Chondrocyte (in vitro differentiated cells): ENCODE measurements at regions not wholly inside any gene's neighbourhood (a gene's known extent, or its start where the extent isn't known, plus 50 kb on each side); places are given as distances from the start of the nearest gene placed in this dataset.
"Not testable (repeated sequence)": the region's sequence is repeated elsewhere in the genome, so short reads cannot be mapped to it uniquely, and the experiment has no call there.

Experiments
- DNase-seq: peaks from one replicate; pipeline ENCODE4 v3.0.0; 2021; ENCODE audit warnings: mixed read lengths, low spot score
- H3K27ac Mint-ChIP-seq: one replicate; pipeline ENCODE4 v1.8.0; 2021; ENCODE audit warnings: mild to moderate bottlenecking, moderate library complexity, mixed read lengths; ENCODE audit not compliant: unreplicated experiment
- H3K27me3 Mint-ChIP-seq: 2 replicates; pipeline ENCODE4 v1.8.0; 2021; ENCODE audit warnings: low read depth, mixed read lengths
- H3K36me3 Mint-ChIP-seq: 2 replicates; pipeline ENCODE4 v1.8.0; 2021; ENCODE audit warnings: low read depth, mixed read lengths
- H3K4me1 Mint-ChIP-seq: 2 replicates; pipeline ENCODE4 v1.8.0; 2021; ENCODE audit warnings: low read depth, mild to moderate bottlenecking, mixed read lengths
- H3K4me3 Mint-ChIP-seq: one replicate; pipeline ENCODE4 v1.8.0; 2021; ENCODE audit warnings: mild to moderate bottlenecking, moderate library complexity, mixed read lengths; ENCODE audit not compliant: unreplicated experiment
- H3K9me3 Mint-ChIP-seq: 2 replicates; pipeline ENCODE4 v1.8.0; 2021; ENCODE audit warnings: low read depth, mixed read lengths
- CTCF ChIP-seq: fragments of 200-600 bp; sonication (generic); IDR thresholded peaks from 2 replicates; pipeline ENCODE4 v1.5.0; 2021; ENCODE audit warnings: antibody characterized with exemption, mild to moderate bottlenecking, moderate library complexity

GRCh38 chr17:74135391-74136167 lies 67.9 kb upstream of the RPL38 start:
- H3K4me1 Mint-ChIP-seq: no peaks in the 10 kb centered on the region
- no peak for TF ChIP-seq CTCF
- DNase-seq: no peak
- H3K36me3 Mint-ChIP-seq: no peaks in the 10 kb centered on the region
- H3K4me3 Mint-ChIP-seq: no peak overlapping the region
- peaks cover 26% of the 10 kb centered on the region for H3K9me3 Mint-ChIP-seq
- H3K27me3 Mint-ChIP-seq: peaks cover 37% of the 10 kb centered on the region
- no peak overlapping the region for H3K27ac Mint-ChIP-seq

GRCh38 chr17:74137416-74137815 lies 66.1 kb upstream of the RPL38 start:
- Mint-ChIP-seq H3K4me1 (no peaks in the 10 kb centered on the region), H3K27me3 (peaks cover 33% of the 10 kb centered on the region), H3K4me3 (no peak overlapping the region), H3K36me3 (no peaks in the 10 kb centered on the region), H3K27ac (no peak overlapping the region), H3K9me3 (peaks cover 34% of the 10 kb centered on the region)
- no peak for TF ChIP-seq CTCF
- no peak for DNase-seq

GRCh38 chr17:74139120-74139519 lies 64.4 kb upstream of the RPL38 start:
- peaks cover 26% of the 10 kb centered on the region for H3K27me3 Mint-ChIP-seq
- no peak for DNase-seq
- H3K27ac Mint-ChIP-seq: no peak overlapping the region
- no peak overlapping the region for H3K4me3 Mint-ChIP-seq
- no peaks in the 10 kb centered on the region for H3K4me1 Mint-ChIP-seq
- peaks cover 3% of the 10 kb centered on the region for H3K36me3 Mint-ChIP-seq
- H3K9me3 Mint-ChIP-seq: peaks cover 50% of the 10 kb centered on the region
- TF ChIP-seq CTCF: no peak

GRCh38 chr17:74140282-74140681 lies 63.2 kb upstream of the RPL38 start:
- no peak for DNase-seq
- Mint-ChIP-seq H3K27ac (no peak overlapping the region), H3K36me3 (peaks cover 3% of the 10 kb centered on the region), H3K4me1 (no peaks in the 10 kb centered on the region), H3K4me3 (no peak overlapping the region), H3K9me3 (peaks cover 50% of the 10 kb centered on the region), H3K27me3 (peaks cover 22% of the 10 kb centered on the region)
- no peak for TF ChIP-seq CTCF

GRCh38 chr17:74141612-74142011 lies 61.9 kb upstream of the RPL38 start:
- no peak for TF ChIP-seq CTCF
- Mint-ChIP-seq H3K36me3 (peaks cover 3% of the 10 kb centered on the region), H3K9me3 (peaks cover 50% of the 10 kb centered on the region), H3K27ac (no peak overlapping the region), H3K4me1 (no peaks in the 10 kb centered on the region), H3K4me3 (no peak overlapping the region), H3K27me3 (peaks cover 19% of the 10 kb centered on the region)
- DNase-seq: no peak

GRCh38 chr17:74143318-74143717 lies 60.2 kb upstream of the RPL38 start:
- DNase-seq, H3K4me3 Mint-ChIP-seq, H3K4me1 Mint-ChIP-seq, H3K27ac Mint-ChIP-seq, H3K27me3 Mint-ChIP-seq, H3K36me3 Mint-ChIP-seq: not testable (repeated sequence)
- peaks cover 46% of the 10 kb centered on the region for H3K9me3 Mint-ChIP-seq
